MM.1S (cell line): ENCODE measurements at regions not wholly inside any gene's neighbourhood (a gene's known extent, or its start where the extent isn't known, plus 50 kb on each side); places are given as distances from the start of the nearest gene placed in this dataset.
"Not testable (repeated sequence)": the region's sequence is repeated elsewhere in the genome, so short reads cannot be mapped to it uniquely, and the experiment has no call there.

Experiments
- DNase-seq: peaks from one replicate; pipeline ENCODE4 v3.0.0-alpha.2; 2015
- H2AFZ ChIP-seq: fragments of 300-600 bp; sonication (generic); 2 replicates; pipeline ENCODE4 v1.6.0; 2016; ENCODE audit warnings: antibody characterized with exemption, low read length
- H3F3A ChIP-seq: fragments of 300-600 bp; sonication (generic); 2 replicates; pipeline ENCODE4 v1.6.1; 2016; ENCODE audit warnings: mild to moderate bottlenecking, antibody characterized with exemption, low read length, moderate library complexity, mixed read lengths; ENCODE audit not compliant: insufficient read depth
- H3K27ac ChIP-seq: fragments of 300-600 bp; sonication (generic); 2 replicates; pipeline ENCODE4 v1.5.1; 2016; ENCODE audit warnings: mild to moderate bottlenecking, low read length
- H3K27me3 ChIP-seq: fragments of 300-600 bp; sonication (generic); replicated peaks from 2 replicates; pipeline ENCODE4 v1.6.0; 2016; ENCODE audit warnings: low read length; ENCODE audit not compliant: insufficient read depth
- H3K36me3 ChIP-seq: fragments of 300-600 bp; sonication (generic); replicated peaks from 2 replicates; pipeline ENCODE4 v1.6.1; 2016; ENCODE audit warnings: mild to moderate bottlenecking, low read length, mixed read lengths; ENCODE audit not compliant: insufficient read depth
- H3K4me1 ChIP-seq: fragments of 300-600 bp; sonication (generic); 2 replicates; pipeline ENCODE4 v1.6.1; 2016; ENCODE audit warnings: low read length, mixed read lengths
- H3K4me2 ChIP-seq: fragments of 300-600 bp; sonication (generic); 2 replicates; pipeline ENCODE4 v1.6.0; 2016; ENCODE audit warnings: low read depth, low read length
- H3K4me3 ChIP-seq: fragments of 300-600 bp; sonication (generic); 2 replicates; pipeline ENCODE4 v1.5.1; 2016; ENCODE audit warnings: low read length, mixed read lengths
- H3K79me2 ChIP-seq: fragments of 300-600 bp; sonication (generic); 2 replicates; pipeline ENCODE4 v1.6.1; 2016; ENCODE audit warnings: mixed run types, low read length, mixed read lengths
- H3K9ac ChIP-seq: fragments of 300-600 bp; sonication (generic); 2 replicates; pipeline ENCODE4 v1.6.1; 2016; ENCODE audit warnings: low read length, mixed read lengths
- H3K9me2 ChIP-seq: fragments of 300-600 bp; sonication (generic); replicated peaks from 2 replicates; pipeline ENCODE4 v1.6.1; 2016; ENCODE audit warnings: mild to moderate bottlenecking, low read length, mixed read lengths; ENCODE audit not compliant: insufficient read depth
- H3K9me3 ChIP-seq: fragments of 300-600 bp; sonication (generic); replicated peaks from 2 replicates; pipeline ENCODE4 v1.6.1; 2016; ENCODE audit warnings: mild to moderate bottlenecking, low read length, mixed read lengths; ENCODE audit not compliant: insufficient read depth
- H4K20me1 ChIP-seq: fragments of 300-600 bp; sonication (generic); 2 replicates; pipeline ENCODE4 v1.6.1; 2016; ENCODE audit warnings: mild to moderate bottlenecking, low read length, moderate library complexity, mixed read lengths; ENCODE audit not compliant: insufficient read depth

- H3K27ac ChIP-seq, H3F3A ChIP-seq, H3K9me2 ChIP-seq, DNase-seq, H3K79me2 ChIP-seq, H3K27me3 ChIP-seq, H4K20me1 ChIP-seq, H3K4me2 ChIP-seq, H2AFZ ChIP-seq, H3K9ac ChIP-seq, H3K4me3 ChIP-seq, H3K36me3 ChIP-seq, H3K9me3 ChIP-seq, H3K4me1 ChIP-seq: not testable (repeated sequence)
Measured at GRCh38 chr5:34205347-34205746, 162.3 kb upstream of the C1QTNF3 start.

GRCh38 chr5:34217386-34217785 is 174.4 kb upstream of the C1QTNF3 start:
- not testable (repeated sequence) for H3K4me1 ChIP-seq, H2AFZ ChIP-seq, H4K20me1 ChIP-seq, H3K4me2 ChIP-seq, H3K79me2 ChIP-seq, H3K4me3 ChIP-seq, H3F3A ChIP-seq, H3K27ac ChIP-seq, DNase-seq, H3K27me3 ChIP-seq, H3K9ac ChIP-seq, H3K36me3 ChIP-seq, H3K9me2 ChIP-seq, H3K9me3 ChIP-seq

GRCh38 chr5:34221329-34222073 is 178.5 kb upstream of the C1QTNF3 start:
- not testable (repeated sequence) for H3K36me3 ChIP-seq

GRCh38 chr5:34223158-34223557 is 180.1 kb upstream of the C1QTNF3 start:
- not testable (repeated sequence) for H3K9ac ChIP-seq, H3K4me1 ChIP-seq, H3F3A ChIP-seq, H3K4me2 ChIP-seq, H3K4me3 ChIP-seq, H3K9me3 ChIP-seq, H3K79me2 ChIP-seq, DNase-seq, H2AFZ ChIP-seq, H3K9me2 ChIP-seq, H4K20me1 ChIP-seq, H3K27ac ChIP-seq, H3K36me3 ChIP-seq, H3K27me3 ChIP-seq

More at GRCh38 chr5:34221329-34222073, 178.5 kb upstream of the C1QTNF3 start:
- not testable (repeated sequence) for H3K4me3 ChIP-seq, H4K20me1 ChIP-seq, H3K9ac ChIP-seq, H3F3A ChIP-seq, H3K9me3 ChIP-seq, H3K27me3 ChIP-seq, H3K79me2 ChIP-seq, H2AFZ ChIP-seq, H3K27ac ChIP-seq, H3K4me2 ChIP-seq, DNase-seq, H3K4me1 ChIP-seq, H3K9me2 ChIP-seq

- H3K9me3 ChIP-seq, H4K20me1 ChIP-seq, H3K27me3 ChIP-seq, H3K9me2 ChIP-seq, H3F3A ChIP-seq, H3K4me3 ChIP-seq, H3K4me2 ChIP-seq, DNase-seq, H3K9ac ChIP-seq, H2AFZ ChIP-seq, H3K79me2 ChIP-seq, H3K4me1 ChIP-seq, H3K27ac ChIP-seq, H3K36me3 ChIP-seq: not testable (repeated sequence)
Measured at GRCh38 chr5:34230402-34230801, 187.4 kb upstream of the C1QTNF3 start.

- H3K9me2 ChIP-seq, H3F3A ChIP-seq, H3K36me3 ChIP-seq, DNase-seq, H4K20me1 ChIP-seq, H2AFZ ChIP-seq, H3K4me1 ChIP-seq, H3K9me3 ChIP-seq, H3K27me3 ChIP-seq: not testable (repeated sequence)
- peak overlapping the region; percentile 49; the same call in 1 of the 2 replicates for H3K4me3 ChIP-seq
- H3K79me2 ChIP-seq, result peaks cover 15% of the 10 kb centered on the region
- H3K27ac ChIP-seq, result peak overlapping the region; percentile 47; the same call in 1 of the 2 replicates
- H3K9ac ChIP-seq, result peak overlapping the region; percentile 29; the same call in 1 of the 2 replicates
- peak overlapping the region; percentile 27; the same call in 1 of the 2 replicates for H3K4me2 ChIP-seq
Measured at GRCh38 chr5:34243802-34244201, 200.8 kb upstream of the C1QTNF3 start.

GRCh38 chr5:34244281-34245031 is 201.4 kb upstream of the C1QTNF3 start:
- peaks cover 15% of the 10 kb centered on the region for H3K79me2 ChIP-seq
- H3K9me2 ChIP-seq, H2AFZ ChIP-seq, H3K4me1 ChIP-seq, H3F3A ChIP-seq, H3K27me3 ChIP-seq, H3K36me3 ChIP-seq, H4K20me1 ChIP-seq, H3K9me3 ChIP-seq: not testable (repeated sequence)
- peak overlapping the region; percentile 49; the same call in 1 of the 2 replicates for H3K4me3 ChIP-seq
- H3K9ac ChIP-seq, result peak overlapping the region; percentile 29; the same call in 1 of the 2 replicates
- peak; percentile 45 for DNase-seq
- peak overlapping the region; percentile 27; the same call in 1 of the 2 replicates for H3K4me2 ChIP-seq
- H3K27ac ChIP-seq, result peak overlapping the region; percentile 47; the same call in 1 of the 2 replicates
